Omental fat pad (tissue), 3 donors: ENCODE measurements at regions not wholly inside any gene's neighbourhood (a gene's known extent, or its start where the extent isn't known, plus 50 kb on each side); places are given as distances from the start of the nearest gene placed in this dataset.

Source experiments
- ATAC-seq: fragments of 150-250 bp; one replicate; pipeline ENCODE4 v1.9.1; 2016; ENCODE audit warnings: mild to moderate bottlenecking, moderate library complexity; ENCODE audit not compliant: low FRiP score
- DNase-seq: peaks from one replicate; pipeline ENCODE4 v3.0.0-alpha.2; 2019; ENCODE audit warnings: low spot score
- CTCF ChIP-seq, 3 donors: fragments of 450-650 bp; IDR thresholded peaks; one replicate each; pipeline ENCODE4 v1.5.1; 2016 to 2017; ENCODE audit warnings: antibody characterized with exemption in 3 of 3, mild to moderate bottlenecking in 3 of 3, moderate library complexity in 2 of 3

GRCh38 chr18:4842287-4842686, 354.8 kb downstream of the AKAIN1 start:
- TF ChIP-seq CTCF (IDR thresholded peaks at IDR 0.05) = no peak
- ATAC-seq (no peak), DNase-seq (no peak)

- DNase-seq = no peak
- TF ChIP-seq CTCF (IDR thresholded peaks at IDR 0.05) = no peak
- ATAC-seq = no peak
Observed at GRCh38 chr18:4839639-4840038, 357.4 kb downstream of the AKAIN1 start.

DNA sequence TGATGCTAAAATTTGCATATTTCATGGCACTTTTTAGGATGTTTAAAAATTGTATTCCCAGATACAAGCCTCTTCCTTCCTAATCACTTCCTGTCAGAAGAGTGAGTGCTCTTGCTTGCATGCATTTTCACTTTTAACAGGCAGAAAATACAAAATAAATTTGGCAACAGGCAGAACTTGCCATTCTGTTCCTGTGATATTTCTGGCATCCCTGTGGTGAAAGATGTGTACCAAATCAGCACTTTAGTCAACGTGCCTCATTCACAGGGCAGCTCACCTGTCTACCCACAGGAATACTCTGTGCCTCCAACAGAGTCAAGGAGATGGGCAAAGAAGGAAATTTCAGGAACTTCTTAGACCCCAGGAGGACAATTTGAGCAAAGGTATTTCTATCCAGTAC, 360.9 kb downstream of the AKAIN1 start:
- TF ChIP-seq CTCF (IDR thresholded peaks at IDR 0.05) = no peak
- DNase-seq (no peak), ATAC-seq (no peak)

GRCh38 chr18:4831791-4832375, 365.2 kb downstream of the AKAIN1 start:
- no peak for ATAC-seq
- no peak for TF ChIP-seq CTCF (IDR thresholded peaks at IDR 0.05)
- no peak for DNase-seq

DNA sequence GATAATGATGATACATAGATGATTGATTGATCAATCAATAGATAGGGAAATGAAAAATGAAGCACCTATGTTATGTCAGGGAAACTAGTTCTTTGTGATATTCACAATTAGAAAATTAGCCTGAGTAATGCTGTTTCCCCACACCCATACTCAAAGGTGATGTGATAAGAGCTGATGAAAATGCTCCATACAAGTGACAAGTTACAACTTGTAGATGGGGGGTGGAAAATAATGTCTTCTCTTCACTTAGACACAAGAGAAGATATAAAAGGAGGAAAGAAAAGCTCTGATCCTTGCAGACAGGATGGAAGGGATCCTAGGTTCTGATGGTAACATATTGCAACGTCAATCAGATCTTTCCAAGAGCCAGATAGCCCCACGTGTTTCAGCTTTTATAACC, 365.9 kb downstream of the AKAIN1 start:
- TF ChIP-seq CTCF (IDR thresholded peaks at IDR 0.05) = no peak
- DNase-seq = no peak
- no peak for ATAC-seq

GRCh38 chr18:4823091-4823490, 368.0 kb upstream of the DLGAP1 start:
- ATAC-seq (no peak), DNase-seq (no peak)
- TF ChIP-seq CTCF (IDR thresholded peaks at IDR 0.05) = no peak

GRCh38 chr18:4821801-4822200, 366.7 kb upstream of the DLGAP1 start:
- DNase-seq = no peak
- TF ChIP-seq CTCF (IDR thresholded peaks at IDR 0.05) = no peak
- ATAC-seq = no peak
